Keratinocyte (primary cell): ENCODE measurements at regions not wholly inside any gene's neighbourhood (a gene's known extent, or its start where the extent isn't known, plus 50 kb on each side); places are given as distances from the start of the nearest gene placed in this dataset.

Experiments
- DNase-seq: peaks from one replicate; pipeline ENCODE4 v3.0.0-alpha.2; 2011; ENCODE audit warnings: low read depth, missing footprints, low spot score
- FAIRE-seq: peaks from 2 replicates; lab custom pipeline; 2011; peaks lifted over from hg19 to GRCh38; lab: Jason Lieb, UNC
- H2AFZ ChIP-seq: 2 replicates; pipeline ENCODE4 v1.6.0; 2012; ENCODE audit warnings: low read length, control low read depth, inconsistent platforms; ENCODE audit not compliant: control insufficient read depth
- H3K27ac ChIP-seq: 2 replicates; pipeline ENCODE4 v1.5.1; 2011; ENCODE audit warnings: low read length; ENCODE audit not compliant: control insufficient read depth, insufficient read depth
- H3K27me3 ChIP-seq: 3 replicates; pipeline ENCODE4 v1.6.0; 2011; ENCODE audit warnings: low read length; ENCODE audit not compliant: control insufficient read depth, insufficient read depth; ENCODE audit errors: extremely low read depth
- H3K36me3 ChIP-seq, 2 experiments: 2 replicates in 1 of 2; 3 replicates in 1 of 2; pipeline ENCODE4 v1.5.1; 2011; ENCODE audit warnings: low read length in 2 of 2, mild to moderate bottlenecking in 1 of 2; ENCODE audit not compliant: control insufficient read depth in 2 of 2, insufficient read depth in 2 of 2; ENCODE audit errors: extremely low read depth in 1 of 2
- H3K4me1 ChIP-seq: 3 replicates; pipeline ENCODE4 v1.5.1; 2011; ENCODE audit warnings: low read length; ENCODE audit not compliant: control insufficient read depth, insufficient read depth; ENCODE audit errors: extremely low read depth
- H3K4me2 ChIP-seq: 3 replicates; pipeline ENCODE4 v1.6.0; 2011; ENCODE audit warnings: low read depth, low read length; ENCODE audit not compliant: control insufficient read depth, insufficient read depth; ENCODE audit errors: extremely low read depth
- H3K4me3 ChIP-seq, 3 experiments: fragments of 200-600 bp in 1 of 3; sonication (generic) in 1 of 3; 2 replicates in 2 of 3; 3 replicates in 1 of 3; pipeline ENCODE4 v1.5.1; 2011 to 2016; ENCODE audit warnings: low read length in 3 of 3, mild to moderate bottlenecking in 3 of 3, control low read depth in 2 of 3, inconsistent platforms in 1 of 3, low read depth in 1 of 3, mixed read lengths in 1 of 3, mixed run types in 1 of 3, moderate library complexity in 1 of 3; ENCODE audit not compliant: control insufficient read depth in 2 of 3, insufficient read depth in 2 of 3; ENCODE audit errors: extremely low read depth in 1 of 3
- H3K79me2 ChIP-seq: 2 replicates; pipeline ENCODE4 v1.6.0; 2012; ENCODE audit warnings: low read length; ENCODE audit not compliant: control insufficient read depth, insufficient read depth
- H3K9ac ChIP-seq: 3 replicates; pipeline ENCODE4 v1.6.0; 2011; ENCODE audit warnings: low read length; ENCODE audit not compliant: control insufficient read depth, insufficient read depth; ENCODE audit errors: extremely low read depth
- H3K9me1 ChIP-seq: 3 replicates; pipeline ENCODE4 v1.6.0; 2011; ENCODE audit warnings: low read length; ENCODE audit not compliant: control insufficient read depth, insufficient read depth; ENCODE audit errors: extremely low read depth
- H3K9me3 ChIP-seq: 2 replicates; pipeline ENCODE4 v1.5.1; 2012; ENCODE audit warnings: low read depth, low read length; ENCODE audit not compliant: control insufficient read depth
- H4K20me1 ChIP-seq: 3 replicates; pipeline ENCODE4 v1.6.0; 2011; ENCODE audit warnings: low read length; ENCODE audit not compliant: control insufficient read depth, insufficient read depth; ENCODE audit errors: extremely low read depth
- CTCF ChIP-seq, 3 experiments: IDR thresholded peaks in 1 of 3; conservative IDR thresholded peaks in 1 of 3; optimal IDR thresholded peaks in 1 of 3; 2 replicates in 2 of 3; 3 replicates in 1 of 3; pipeline versions ENCODE3 to v1.5.1; 2011; ENCODE audit warnings: low read length in 3 of 3, mild to moderate bottlenecking in 3 of 3, moderate library complexity in 2 of 3, control low read depth in 1 of 3, inconsistent platforms in 1 of 3; ENCODE audit not compliant: insufficient read depth in 2 of 3; ENCODE audit errors: extremely low read depth in 1 of 3
- EZH2 ChIP-seq: IDR thresholded peaks from one replicate; pipeline ENCODE4 v1.6.1; 2012; ENCODE audit warnings: inconsistent platforms, mild to moderate bottlenecking, low read length, moderate library complexity
- dilution Hi-C: fragments of 300-500 bp; cut with MboI; formaldehyde crosslinking; loops from one replicate; pipeline ENCODE4 v1.7.0; 2020; ENCODE audit warnings: low sequenced_read_pairs; ENCODE audit not compliant: extremely low pct_ligation_motif_present

GRCh38 chr22:47715866-47716578 is 953.6 kb downstream of the TBC1D22A start:
- Histone ChIP-seq H3K4me2 (no peak overlapping the region), H3K36me3 (peaks cover 0 to 20% of the 10 kb centered on the region in 2 experiments), H4K20me1 (no peaks in the 10 kb centered on the region), H3K4me3 (no peak overlapping the region), H3K27me3 (no peaks in the 10 kb centered on the region), H3K4me1 (no peaks in the 10 kb centered on the region), H2AFZ (no peak overlapping the region), H3K9me3 (no peaks in the 10 kb centered on the region), H3K9ac (no peak overlapping the region), H3K9me1 (no peaks in the 10 kb centered on the region), H3K27ac (no peak overlapping the region), H3K79me2 (no peaks in the 10 kb centered on the region)
- dilution Hi-C loops: no loop called here
- FAIRE-seq (no peak), DNase-seq (no peak)
- TF ChIP-seq CTCF (optimal IDR thresholded peaks at IDR 0.05 in 1 of 3, IDR thresholded peaks at IDR 0.05 in 1 of 3, conservative IDR thresholded peaks at IDR 0.05 in 1 of 3; ENCODE audit: extremely low read depth in 1 of 3, insufficient read depth in 2 of 3, low read length in 3 of 3) (no peak), EZH2 (no peak)

- Histone ChIP-seq H3K4me2 (no peak overlapping the region), H3K9me1 (no peaks in the 10 kb centered on the region), H3K4me3 (no peak overlapping the region), H3K4me1 (no peaks in the 10 kb centered on the region), H3K36me3 (peaks cover 0 to 19% of the 10 kb centered on the region in 2 experiments), H3K27ac (no peak overlapping the region), H3K79me2 (no peaks in the 10 kb centered on the region), H2AFZ (no peak overlapping the region), H3K9me3 (no peaks in the 10 kb centered on the region), H3K9ac (no peak overlapping the region), H3K27me3 (no peaks in the 10 kb centered on the region), H4K20me1 (no peaks in the 10 kb centered on the region)
- no peak for FAIRE-seq
- TF ChIP-seq CTCF (optimal IDR thresholded peaks at IDR 0.05 in 1 of 3, IDR thresholded peaks at IDR 0.05 in 1 of 3, conservative IDR thresholded peaks at IDR 0.05 in 1 of 3; ENCODE audit: extremely low read depth in 1 of 3, insufficient read depth in 2 of 3, low read length in 3 of 3) (no peak), EZH2 (no peak)
- DNase-seq: no peak
- dilution Hi-C loops: no loop called here
Observed at GRCh38 chr22:47713941-47714340, 951.5 kb downstream of the TBC1D22A start.
